B cell (primary cell): ENCODE measurements at regions not wholly inside any gene's neighbourhood (a gene's known extent, or its start where the extent isn't known, plus 50 kb on each side); places are given as distances from the start of the nearest gene placed in this dataset.

Source experiments
- ATAC-seq: fragments of 200-7000 bp; cut with Tn5 transposase; one replicate; pipeline ENCODE4 v1.10.0; 2021; ENCODE audit warnings: low read depth, mild to moderate bottlenecking, moderate number of reproducible peaks, moderate library complexity
- CTCF ChIA-PET: fragments of 350-600 bp; sonication (Branson Sonifier 250); formaldehyde crosslinking; loops from one replicate; lab custom pipeline; 2021; ENCODE audit warnings: antibody characterized with exemption, inconsistent platforms; lab: Charles Lee
- POLR2A ChIA-PET: fragments of 350-600 bp; sonication (Branson Sonifier 250); formaldehyde crosslinking; loops from one replicate; lab custom pipeline; 2021; ENCODE audit warnings: antibody characterized with exemption; lab: Charles Lee
- DNase-seq: peaks from one replicate; pipeline ENCODE4 v3.0.0; 2013
- H2AFZ ChIP-seq: 2 replicates; pipeline ENCODE4 v1.6.1; 2012; ENCODE audit warnings: mild to moderate bottlenecking, low read depth, low read length; ENCODE audit not compliant: insufficient read depth, poor library complexity, severe bottlenecking
- H3K27ac ChIP-seq, 2 donors: 1 replicate in 1 of 2; 2 replicates in 1 of 2; pipeline ENCODE4 v1.5.1; 2012 to 2013; ENCODE audit warnings: low read length in 2 of 2, mild to moderate bottlenecking in 2 of 2, moderate library complexity in 1 of 2
- H3K27me3 ChIP-seq, 4 experiments: fragments of 200-600 bp in 1 of 4; sonication (generic) in 1 of 4; replicated peaks in 1 of 4; 1 replicate in 2 of 4; 2 replicates in 2 of 4; pipeline versions ENCODE4 v1.6.1 to v1.7.0; 2013 to 2016; ENCODE audit warnings: low read length in 3 of 4, mild to moderate bottlenecking in 2 of 4, mixed read lengths in 1 of 4, moderate library complexity in 1 of 4; ENCODE audit not compliant: insufficient read depth in 4 of 4, control insufficient read depth in 3 of 4; ENCODE audit errors: control extremely low read depth in 1 of 4
- H3K36me3 ChIP-seq, 2 experiments: replicated peaks in 1 of 2; 1 replicate in 1 of 2; 2 replicates in 1 of 2; pipeline versions ENCODE4 v1.6.1 to v1.7.1; 2013; ENCODE audit warnings: low read length in 1 of 2; ENCODE audit not compliant: insufficient read depth in 2 of 2, control insufficient read depth in 1 of 2; ENCODE audit errors: control extremely low read depth in 1 of 2, extremely low read depth in 1 of 2
- H3K4me1 ChIP-seq, 2 donors: fragments of 200-600 bp in 1 of 2; sonication (generic) in 1 of 2; 1 replicate in 1 of 2; 2 replicates in 1 of 2; pipeline versions ENCODE4 v1.5.1 to v1.6.1; 2013 to 2017; ENCODE audit warnings: low read length in 2 of 2; ENCODE audit not compliant: control insufficient read depth in 2 of 2, insufficient read depth in 2 of 2
- H3K4me2 ChIP-seq: replicated peaks from 2 replicates; pipeline ENCODE3; 2012; ENCODE audit warnings: mild to moderate bottlenecking, low read depth, low read length; ENCODE audit not compliant: poor library complexity, severe bottlenecking
- H3K4me3 ChIP-seq, 5 experiments: fragments of 200-600 bp in 1 of 5; sonication (generic) in 1 of 5; 1 replicate in 3 of 5; 2 replicates in 2 of 5; pipeline versions ENCODE4 v1.5.1 to v1.7.0; 2011 to 2016; ENCODE audit warnings: low read length in 4 of 5, mild to moderate bottlenecking in 4 of 5, low read depth in 2 of 5, control low read depth in 1 of 5, moderate library complexity in 1 of 5; ENCODE audit not compliant: insufficient read depth in 1 of 5; ENCODE audit errors: control extremely low read depth in 1 of 5, extremely low read depth in 1 of 5
- H3K79me2 ChIP-seq: fragments of 200-600 bp; sonication (generic); one replicate; pipeline ENCODE4 v1.6.0; 2016; ENCODE audit warnings: low read length; ENCODE audit not compliant: control insufficient read depth, insufficient read depth
- H3K9ac ChIP-seq: fragments of 200-600 bp; sonication (generic); 2 replicates; pipeline ENCODE4 v1.6.1; 2017; ENCODE audit warnings: mild to moderate bottlenecking, low read length, moderate library complexity
- H3K9me3 ChIP-seq, 3 donors: one replicate each; pipeline versions ENCODE4 v1.6.1 to v1.7.1; 2013; ENCODE audit warnings: low read length in 2 of 3; ENCODE audit not compliant: control insufficient read depth in 2 of 3, insufficient read depth in 1 of 3; ENCODE audit errors: control extremely low read depth in 1 of 3
- H4K20me1 ChIP-seq: 2 replicates; pipeline ENCODE4 v1.6.0; 2012; ENCODE audit warnings: mild to moderate bottlenecking, low read length; ENCODE audit not compliant: insufficient read depth, control insufficient read depth, poor library complexity, severe bottlenecking
- H3K27ac Mint-ChIP-seq: one replicate; pipeline ENCODE4 v1.8.0; 2021; ENCODE audit warnings: mixed read lengths
- H3K27me3 Mint-ChIP-seq: one replicate; pipeline ENCODE4 v1.8.0; 2021; ENCODE audit warnings: mixed read lengths
- H3K4me1 Mint-ChIP-seq: one replicate; pipeline ENCODE4 v1.8.0; 2021; ENCODE audit warnings: mixed read lengths
- H3K4me3 Mint-ChIP-seq: one replicate; pipeline ENCODE4 v1.8.0; 2021; ENCODE audit warnings: mixed read lengths
- H3K9me3 Mint-ChIP-seq: one replicate; pipeline ENCODE4 v1.8.0; 2022; ENCODE audit warnings: mixed read lengths; ENCODE audit not compliant: insufficient read depth
- EZH2 ChIP-seq: IDR thresholded peaks from 2 replicates; pipeline ENCODE4 v1.6.1; 2012; ENCODE audit warnings: borderline replicate concordance, low read depth, mild to moderate bottlenecking, moderate library complexity, low read length; ENCODE audit not compliant: insufficient read depth, poor library complexity, severe bottlenecking
- WGBS: methylation state at CpG from one replicate; pipeline ENCODE4 v1.1.5; 2013; ENCODE audit warnings: missing lambda C conversion rate; ENCODE audit not compliant: insufficient coverage; 5-methylcytosine and 5-hydroxymethylcytosine counted together
- intact Hi-C: fragments of 100-400 bp; cut with micrococcal nuclease; formaldehyde crosslinking; loops from one replicate; pipeline ENCODE4 v1.10.0; 2022
- TF ChIP-seq, protein P1 (sequence below): fragments of 200-600 bp; IDR thresholded peaks from one replicate; pipeline ENCODE4 v1.8.0; 2022; ENCODE audit warnings: antibody characterized with exemption, mild to moderate bottlenecking

GRCh38 chr14:51424561-51425251 lies 184.7 kb downstream of the TMX1 start:
- peaks cover 5% of the 10 kb centered on the region for H3K9me3 Mint-ChIP-seq
- no peak overlapping the region for H3K27ac Mint-ChIP-seq
- Histone ChIP-seq H3K79me2 (no peaks in the 10 kb centered on the region), H3K27me3 (peaks cover 0 to 6% (median 3%) of the 10 kb centered on the region in 4 experiments), H3K36me3 (no peaks in the 10 kb centered on the region), H3K27ac (no peak overlapping the region), H3K9me3 (peaks cover 0 to 14% (median 8%) of the 10 kb centered on the region in 3 donors), H3K4me1 (no peaks in the 10 kb centered on the region), H3K4me2 (no peak overlapping the region), H3K9ac (no peak overlapping the region), H3K4me3 (no peak overlapping the region), H2AFZ (no peak overlapping the region), H4K20me1 (no peaks in the 10 kb centered on the region)
- ATAC-seq (no peak), DNase-seq (no peak)
- CTCF ChIA-PET = no interaction called here
- no peak overlapping the region for H3K4me3 Mint-ChIP-seq
- no peaks in the 10 kb centered on the region for H3K27me3 Mint-ChIP-seq
- intact Hi-C loops = no loop called here
- POLR2A ChIA-PET = no interaction called here
- TF ChIP-seq, protein P1, sequence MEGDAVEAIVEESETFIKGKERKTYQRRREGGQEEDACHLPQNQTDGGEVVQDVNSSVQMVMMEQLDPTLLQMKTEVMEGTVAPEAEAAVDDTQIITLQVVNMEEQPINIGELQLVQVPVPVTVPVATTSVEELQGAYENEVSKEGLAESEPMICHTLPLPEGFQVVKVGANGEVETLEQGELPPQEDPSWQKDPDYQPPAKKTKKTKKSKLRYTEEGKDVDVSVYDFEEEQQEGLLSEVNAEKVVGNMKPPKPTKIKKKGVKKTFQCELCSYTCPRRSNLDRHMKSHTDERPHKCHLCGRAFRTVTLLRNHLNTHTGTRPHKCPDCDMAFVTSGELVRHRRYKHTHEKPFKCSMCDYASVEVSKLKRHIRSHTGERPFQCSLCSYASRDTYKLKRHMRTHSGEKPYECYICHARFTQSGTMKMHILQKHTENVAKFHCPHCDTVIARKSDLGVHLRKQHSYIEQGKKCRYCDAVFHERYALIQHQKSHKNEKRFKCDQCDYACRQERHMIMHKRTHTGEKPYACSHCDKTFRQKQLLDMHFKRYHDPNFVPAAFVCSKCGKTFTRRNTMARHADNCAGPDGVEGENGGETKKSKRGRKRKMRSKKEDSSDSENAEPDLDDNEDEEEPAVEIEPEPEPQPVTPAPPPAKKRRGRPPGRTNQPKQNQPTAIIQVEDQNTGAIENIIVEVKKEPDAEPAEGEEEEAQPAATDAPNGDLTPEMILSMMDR = no peak
- no peak for TF ChIP-seq EZH2
- H3K4me1 Mint-ChIP-seq = peaks cover 4% of the 10 kb centered on the region
- 79% methylated on average over 3 of the region's 5 CpGs for WGBS

DNA sequence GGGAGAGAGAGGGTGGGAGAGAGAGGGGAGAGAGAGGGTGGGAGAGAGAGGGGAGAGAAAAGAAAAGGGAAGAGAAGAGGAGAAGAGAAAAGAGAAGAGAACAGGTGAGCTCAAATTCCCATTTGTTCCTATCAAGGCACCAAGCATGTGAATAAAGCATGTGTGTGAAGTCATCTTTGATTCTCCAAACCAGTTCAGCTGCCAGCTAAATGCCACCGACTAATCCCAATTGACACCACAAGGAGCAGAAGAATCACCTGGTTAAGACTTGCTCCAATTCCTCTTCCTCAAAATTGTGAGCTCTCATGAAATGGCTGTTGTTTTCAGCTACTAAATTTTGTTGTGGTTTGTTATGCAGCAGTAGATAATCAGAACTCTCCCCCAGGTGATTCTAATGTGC lies 188.9 kb downstream of the TMX1 start:
- intact Hi-C loops = no loop called here
- peaks cover 9% of the 10 kb centered on the region for H3K27me3 Mint-ChIP-seq

More for the DNA sequence above, 188.9 kb downstream of the TMX1 start:
- H3K27me3 ChIP-seq = peaks cover 0 to 6% (median 3%) of the 10 kb centered on the region in 4 experiments
- no peaks in the 10 kb centered on the region for H3K9me3 ChIP-seq
- DNase-seq (no peak), ATAC-seq (no peak)
- H3K36me3 ChIP-seq = no peaks in the 10 kb centered on the region
- no peak overlapping the region for H3K27ac ChIP-seq
- no peaks in the 10 kb centered on the region for H3K79me2 ChIP-seq
- no peak overlapping the region for H3K9ac ChIP-seq
- H4K20me1 ChIP-seq = no peaks in the 10 kb centered on the region
- H2AFZ ChIP-seq = no peak overlapping the region
- no peaks in the 10 kb centered on the region for H3K4me1 ChIP-seq
- H3K9me3 Mint-ChIP-seq = no peaks in the 10 kb centered on the region
- no peak overlapping the region for H3K27ac Mint-ChIP-seq
- TF ChIP-seq, protein P1 = no peak
- no peak for TF ChIP-seq EZH2
- POLR2A ChIA-PET = no interaction called here
- no peak overlapping the region for H3K4me3 ChIP-seq
- CTCF ChIA-PET = no interaction called here
- WGBS = no CpG with 5 or more reads among the region's 1 CpG
- H3K4me3 Mint-ChIP-seq = no peak overlapping the region
- H3K4me1 Mint-ChIP-seq = no peaks in the 10 kb centered on the region
- no peak overlapping the region for H3K4me2 ChIP-seq
